ENCODE measurements at regions not wholly inside any gene's neighbourhood (a gene's known extent, or its start where the extent isn't known, plus 50 kb on each side); places are given as distances from the start of the nearest gene placed in this dataset.
"Not testable (repeated sequence)": the region's sequence is repeated elsewhere in the genome, so short reads cannot be mapped to it uniquely, and the experiment has no call there.

GRCh38 chr3:74978684-74979083 lies 364.2 kb upstream of the CNTN3 start:
- no peak for DNase-seq
- ATAC-seq = no peak

GRCh38 chr3:74985028-74985904 lies 370.8 kb upstream of the CNTN3 start:
- ATAC-seq, DNase-seq: not testable (repeated sequence)

DNA sequence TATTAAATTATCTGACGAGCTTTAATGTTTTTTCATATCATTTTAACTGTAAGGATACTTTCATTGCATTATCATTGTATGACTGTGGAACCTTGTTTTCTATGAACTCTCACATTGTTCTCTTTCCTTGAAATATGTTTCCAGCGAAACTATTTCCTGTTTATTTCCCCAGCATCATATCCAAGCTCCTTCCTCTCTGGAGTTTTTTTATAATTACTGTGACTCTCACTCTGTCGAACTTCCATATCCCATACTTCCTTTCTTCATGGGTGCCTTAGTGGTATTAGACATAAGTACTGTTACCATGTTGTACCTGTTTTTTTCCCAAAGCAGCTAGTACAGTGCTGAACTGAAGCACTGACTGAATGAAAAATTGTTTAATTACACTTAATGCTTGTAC lies 373.6 kb upstream of the CNTN3 start:
- ATAC-seq (no peak), DNase-seq (no peak)

- no peak for DNase-seq
- no peak for ATAC-seq
Observed at GRCh38 chr3:74992898-74993297, 378.4 kb upstream of the CNTN3 start.

DNA sequence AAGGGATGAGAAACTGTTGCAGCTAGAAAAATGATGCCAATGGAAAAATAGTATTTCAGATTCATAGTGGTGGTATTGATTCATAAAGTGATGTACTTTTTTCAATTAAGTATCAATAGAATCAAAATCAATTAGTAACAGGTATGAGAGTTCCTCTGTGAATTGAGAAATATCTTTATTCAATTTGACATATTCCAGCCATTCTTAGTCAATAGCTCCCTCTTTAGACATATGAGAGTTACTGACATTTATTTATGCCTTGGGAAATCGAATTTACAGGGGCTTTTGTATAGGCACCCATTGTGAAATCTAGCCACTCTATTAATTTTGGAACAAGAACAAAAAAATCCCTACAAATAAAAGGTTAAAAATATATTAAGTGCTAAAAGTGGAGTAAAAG lies 386.9 kb upstream of the CNTN3 start:
- ATAC-seq (no peak), DNase-seq (no peak)

GRCh38 chr3:75012791-75013331 lies 398.4 kb upstream of the CNTN3 start:
- DNase-seq = no peak
- no peak for ATAC-seq

DNA sequence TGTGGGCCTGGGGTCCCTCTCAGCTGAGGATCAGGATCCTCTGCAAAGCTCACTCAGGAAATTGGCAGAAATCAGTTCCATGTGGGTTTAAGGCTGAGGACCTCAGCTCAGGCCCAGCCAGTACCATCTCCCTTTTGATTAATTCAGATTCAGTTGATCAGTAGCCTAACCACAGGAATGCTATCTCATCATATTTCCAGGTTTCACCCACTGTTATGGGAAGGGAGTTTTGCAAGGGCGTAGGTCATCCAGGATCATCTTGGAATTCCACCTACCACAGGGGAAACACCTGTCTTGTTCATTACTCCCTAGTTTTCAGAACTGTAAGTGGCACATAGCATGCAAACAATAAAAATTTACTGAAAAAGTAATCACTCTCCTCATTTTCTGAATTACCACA lies 399.5 kb upstream of the CNTN3 start:
- no peak for DNase-seq
- no peak for ATAC-seq

- no peak for ATAC-seq
- no peak for DNase-seq
Observed at GRCh38 chr3:75015280-75015679, 400.8 kb upstream of the CNTN3 start.

DNA sequence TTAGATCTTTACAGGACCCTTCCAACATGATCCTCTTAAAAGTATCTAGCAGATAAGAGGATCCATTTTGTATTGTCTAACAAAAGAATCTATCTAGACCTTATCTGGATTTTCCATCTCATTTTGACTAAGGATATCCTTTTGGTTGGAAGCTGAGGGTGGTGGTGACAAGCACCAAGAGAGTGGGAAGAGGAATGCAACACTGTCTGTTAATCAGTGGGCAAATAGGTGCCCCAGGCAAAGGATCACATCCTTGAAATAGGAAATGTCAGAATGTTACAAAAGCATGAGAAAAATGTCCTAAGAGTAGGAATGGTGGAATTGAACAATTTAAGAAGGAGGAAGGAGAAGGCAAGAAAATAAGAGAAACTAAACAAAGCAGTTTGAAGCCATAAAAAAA lies 420.7 kb upstream of the CNTN3 start:
- DNase-seq (no peak), ATAC-seq (no peak)

DNA sequence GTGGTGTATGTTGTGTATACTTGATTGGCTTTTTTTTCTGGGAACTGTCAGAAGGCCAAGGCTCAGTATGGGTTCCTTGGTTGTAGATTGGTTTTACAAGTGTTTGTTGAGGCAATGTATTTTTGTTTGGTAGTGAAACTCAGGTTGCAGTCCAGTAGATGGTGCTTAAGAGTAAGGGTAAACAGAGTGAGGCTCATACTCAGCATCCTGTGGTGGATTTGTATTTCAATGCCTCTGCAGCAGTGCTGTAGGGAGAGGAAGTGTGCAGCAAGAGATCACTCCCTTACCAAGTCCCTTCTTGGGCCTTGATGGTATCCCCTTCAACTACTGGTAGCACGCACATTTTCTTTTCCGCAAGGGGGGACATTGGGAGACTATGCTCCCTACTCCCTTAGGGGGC lies 428.5 kb upstream of the CNTN3 start:
- no peak for ATAC-seq
- DNase-seq = no peak

DNA sequence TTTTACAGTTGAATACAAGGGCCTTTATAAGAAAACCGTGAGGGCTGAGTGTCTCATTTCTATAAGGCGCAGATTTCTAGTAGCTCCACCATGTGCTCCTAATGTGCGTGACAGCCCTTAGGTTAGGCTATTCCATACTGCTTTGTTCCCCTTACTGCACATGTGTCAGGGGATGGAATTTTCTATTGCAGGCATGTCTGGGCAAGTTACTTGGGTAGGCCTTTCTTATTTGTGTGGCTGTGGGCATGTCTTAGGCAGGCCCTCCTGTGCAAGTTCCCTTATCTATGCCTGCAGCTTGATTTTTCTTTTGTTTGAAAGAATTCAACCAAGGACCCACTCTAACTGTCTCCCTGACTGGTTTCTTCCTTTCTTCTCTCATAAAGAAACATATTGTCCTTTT lies 434.2 kb upstream of the CNTN3 start:
- ATAC-seq (no peak), DNase-seq (no peak)

DNA sequence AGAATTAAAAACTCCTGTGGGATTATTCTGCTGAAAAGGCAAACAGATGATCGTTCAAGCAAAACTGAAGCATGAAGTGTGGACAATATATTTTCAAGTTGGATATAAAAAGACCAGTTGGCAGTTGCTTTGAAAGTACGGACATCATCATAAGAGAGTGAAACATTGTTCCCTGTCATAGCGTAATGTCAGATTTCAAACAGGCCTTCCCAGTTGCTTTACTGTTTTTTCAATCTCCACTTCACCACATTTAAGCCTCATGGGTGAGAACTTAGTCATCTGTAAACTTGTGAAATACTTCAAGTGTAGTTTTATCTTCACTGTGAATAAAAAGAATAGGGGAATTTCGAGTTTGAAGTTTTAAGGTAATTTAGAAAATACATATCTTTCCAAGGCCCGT lies 435.1 kb upstream of the CNTN3 start:
- ATAC-seq (no peak), DNase-seq (no peak)

DNA sequence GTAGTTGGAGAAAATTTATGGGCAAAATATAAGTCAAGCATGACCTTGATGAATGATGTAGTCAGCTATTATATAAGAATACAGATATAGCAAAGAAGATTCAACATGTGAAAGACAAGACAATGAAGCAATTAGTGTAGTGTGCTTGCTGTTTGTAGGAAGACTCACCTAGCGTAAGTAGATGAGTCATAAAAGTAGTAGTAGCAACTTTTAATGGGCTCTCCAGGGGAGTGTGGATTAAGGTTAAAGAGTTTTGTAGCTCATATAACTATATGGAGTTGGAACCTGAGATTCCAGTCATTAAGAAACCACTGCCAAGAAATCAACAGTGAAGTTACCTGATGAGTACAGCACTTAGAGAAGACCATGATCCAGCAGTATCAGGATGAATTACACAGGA lies 444.7 kb upstream of the CNTN3 start:
- ATAC-seq = no peak

GRCh38 chr3:75061806-75062205 lies 447.3 kb upstream of the CNTN3 start:
- ATAC-seq = no peak
- DNase-seq = no peak

More for the DNA sequence above, 444.7 kb upstream of the CNTN3 start:
- no peak for DNase-seq

- DNase-seq (no peak), ATAC-seq (no peak)
Observed at GRCh38 chr3:75075158-75075557, 460.7 kb upstream of the CNTN3 start.

DNA sequence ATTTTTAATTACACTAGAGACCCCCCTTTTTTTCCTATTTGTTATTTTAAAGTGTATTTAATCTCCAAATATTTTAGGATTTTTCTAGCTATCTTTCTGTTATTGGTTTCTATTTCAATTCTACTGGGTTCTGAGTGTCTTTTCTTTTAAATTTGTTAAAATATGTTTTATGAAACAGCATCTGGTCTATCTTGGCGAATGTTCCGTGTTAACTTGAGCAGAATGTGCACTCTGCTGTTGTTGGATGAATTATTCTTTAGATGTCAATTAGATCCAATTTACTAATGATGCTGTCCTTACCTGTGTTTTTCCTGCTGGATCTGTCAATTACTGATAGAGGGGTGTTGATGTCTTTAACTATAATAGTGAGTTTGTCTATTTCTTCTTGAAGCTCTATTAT lies 462.0 kb upstream of the CNTN3 start:
- no peak for ATAC-seq
- DNase-seq = no peak

DNA sequence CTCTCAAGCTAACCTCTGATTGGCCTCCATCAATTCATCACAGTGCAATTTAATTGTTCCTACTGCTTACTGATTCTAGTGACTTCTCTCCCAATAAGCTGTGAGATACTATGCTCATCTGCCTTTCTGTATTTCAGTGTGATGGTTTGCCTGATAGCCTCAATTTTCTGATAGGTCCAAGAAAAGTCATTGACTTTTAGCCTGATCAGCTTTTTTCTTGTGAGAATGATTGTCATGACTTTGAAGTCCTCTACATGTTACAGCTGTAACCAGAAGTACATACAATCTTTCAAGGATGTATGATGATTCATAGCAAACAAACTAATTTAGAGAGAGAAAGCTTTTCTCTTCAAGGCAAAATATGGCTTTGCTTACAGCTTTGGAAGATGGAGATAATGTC lies 463.8 kb upstream of the CNTN3 start:
- DNase-seq = no peak
- no peak for ATAC-seq

DNA sequence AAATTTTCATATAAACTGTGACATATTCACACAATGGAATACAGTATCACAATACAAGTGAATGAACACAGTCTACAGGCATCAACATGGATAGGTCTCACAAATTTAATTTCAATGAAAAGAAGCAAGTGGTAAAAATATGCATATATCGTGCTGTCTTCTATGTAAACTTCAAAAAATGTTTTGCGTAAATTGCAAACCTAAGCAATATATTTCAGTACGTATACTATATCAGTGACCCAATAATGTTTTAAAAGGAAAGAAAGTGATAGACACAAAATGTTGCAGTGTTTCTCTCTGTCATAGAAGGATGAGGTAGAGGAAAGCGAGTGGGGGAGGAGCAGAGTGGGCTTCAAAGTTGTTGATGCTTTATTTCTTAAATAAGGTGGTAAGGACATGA lies 468.4 kb upstream of the CNTN3 start:
- no peak for ATAC-seq
- no peak for DNase-seq

GRCh38 chr3:75089841-75090240 lies 475.4 kb upstream of the CNTN3 start:
- DNase-seq = no peak
- ATAC-seq = no peak

DNA sequence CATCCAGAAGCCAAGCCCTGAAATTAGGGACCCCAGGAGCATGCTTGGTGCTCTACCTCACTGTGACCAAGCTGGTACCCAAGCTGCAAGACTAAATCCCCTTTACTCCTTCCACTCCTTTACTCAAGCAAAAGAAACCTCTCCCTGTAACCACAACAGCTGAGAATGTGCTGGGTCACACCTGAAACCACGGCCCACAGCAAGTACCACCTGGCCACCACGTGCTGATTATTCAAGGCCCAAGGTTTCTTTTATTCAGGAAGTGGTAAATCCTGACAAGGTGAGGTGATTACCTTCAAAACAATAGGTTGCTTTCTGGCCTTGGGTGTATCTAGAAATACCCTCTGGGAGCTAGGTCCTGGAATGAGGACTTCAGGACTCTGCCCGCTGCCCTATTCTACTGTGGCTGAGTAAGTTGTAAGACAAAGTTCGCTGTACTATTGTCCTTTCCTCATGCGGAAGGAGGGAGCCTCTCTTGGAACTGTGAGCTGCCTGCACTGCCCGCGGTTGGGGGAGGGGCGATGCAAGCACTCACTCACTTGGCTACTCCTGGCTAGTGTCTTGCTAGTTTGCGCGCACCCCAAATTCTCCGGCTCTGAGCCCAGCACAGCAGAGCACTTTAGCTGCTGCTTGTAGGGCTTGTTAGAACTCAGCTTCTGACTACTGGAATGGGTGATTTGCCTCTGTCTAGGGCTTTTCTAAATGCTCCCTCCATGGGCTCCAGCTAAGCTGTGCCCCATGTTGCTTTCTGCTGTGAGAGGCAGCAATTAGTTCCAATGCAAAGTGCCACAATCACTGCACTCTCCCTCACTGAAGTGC lies 487.1 kb upstream of the CNTN3 start:
- DNase-seq (no peak), ATAC-seq (no peak)

DNA sequence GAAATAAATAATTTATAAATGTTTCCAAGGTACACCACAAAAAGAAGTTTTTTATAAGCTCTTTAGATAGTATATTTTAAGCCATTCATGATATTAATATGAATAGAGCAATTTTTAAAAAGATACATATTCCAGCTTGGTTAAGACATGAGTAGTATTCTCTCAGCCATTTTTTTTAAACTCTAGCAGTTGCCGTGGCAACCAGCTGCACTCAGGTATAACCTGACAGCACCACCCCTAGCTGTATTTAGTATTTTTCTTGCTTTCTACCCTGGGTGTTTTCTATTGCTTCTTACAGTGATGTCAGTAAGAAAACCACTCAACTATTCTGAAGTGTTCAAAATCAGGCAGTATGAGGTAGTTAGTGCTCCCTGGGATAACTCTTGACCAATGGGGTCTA lies 496.3 kb upstream of the CNTN3 start:
- ATAC-seq (no peak), DNase-seq (no peak)

- ATAC-seq = no peak
- DNase-seq = no peak
Observed at GRCh38 chr3:75115695-75116094, 501.2 kb upstream of the CNTN3 start.

DNA sequence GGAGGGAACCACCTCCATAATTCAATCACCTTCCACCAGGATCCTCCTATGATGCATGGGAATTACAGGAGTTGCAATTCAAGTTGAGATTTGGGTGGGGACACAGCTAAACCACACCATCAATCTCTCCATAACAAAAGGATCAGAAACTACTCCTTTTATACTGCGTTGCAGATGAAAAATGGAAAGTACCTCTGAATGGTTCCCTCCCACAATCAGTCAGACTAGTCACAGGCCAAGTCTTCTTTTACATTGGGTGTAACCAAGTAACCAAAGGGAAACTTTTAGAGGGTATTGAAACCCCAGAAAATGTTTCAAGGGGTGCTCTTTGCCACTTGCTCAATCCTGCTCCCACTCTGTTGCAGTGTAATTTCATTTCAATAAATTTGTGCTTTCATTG lies 504.3 kb upstream of the CNTN3 start:
- ATAC-seq (no peak), DNase-seq (no peak)

Measured in stimulated activated naive CD8-positive, alpha-beta T cell treated with anti-CD3 and anti-CD28 coated beads, Interleukin-15, Interleukin-2, amounts not matched to agents 100 U/mL and 50 U/mL, for 24 hours (primary cell).